NCI-H2107 (cell line): ENCODE measurements at regions not wholly inside any gene's neighbourhood (a gene's known extent, or its start where the extent isn't known, plus 50 kb on each side); places are given as distances from the start of the nearest gene placed in this dataset.
"Not testable (repeated sequence)": the region's sequence is repeated elsewhere in the genome, so short reads cannot be mapped to it uniquely, and the experiment has no call there.

Experiments used
- DNase-seq: peaks from one replicate; lab custom pipeline; 2025; lab: John Stamatoyannopoulos, UW

DNA sequence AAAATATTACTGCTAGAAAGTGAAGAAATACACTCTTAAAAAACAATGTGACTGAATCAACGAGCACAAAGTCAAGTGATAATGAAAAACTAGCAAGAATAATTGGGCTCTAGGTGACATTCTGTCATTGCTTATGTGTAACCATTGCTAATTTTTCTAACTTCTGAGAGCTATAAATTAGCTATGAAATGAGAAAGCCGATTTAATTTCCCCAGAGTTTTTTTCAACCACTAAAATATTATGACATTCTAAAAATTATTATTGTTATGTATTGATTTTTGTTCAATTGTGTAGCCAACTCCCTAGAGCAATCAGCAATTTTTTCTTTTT is 458.6 kb upstream of the ATXN8OS start:
- DNase-seq, result no peak

DNA sequence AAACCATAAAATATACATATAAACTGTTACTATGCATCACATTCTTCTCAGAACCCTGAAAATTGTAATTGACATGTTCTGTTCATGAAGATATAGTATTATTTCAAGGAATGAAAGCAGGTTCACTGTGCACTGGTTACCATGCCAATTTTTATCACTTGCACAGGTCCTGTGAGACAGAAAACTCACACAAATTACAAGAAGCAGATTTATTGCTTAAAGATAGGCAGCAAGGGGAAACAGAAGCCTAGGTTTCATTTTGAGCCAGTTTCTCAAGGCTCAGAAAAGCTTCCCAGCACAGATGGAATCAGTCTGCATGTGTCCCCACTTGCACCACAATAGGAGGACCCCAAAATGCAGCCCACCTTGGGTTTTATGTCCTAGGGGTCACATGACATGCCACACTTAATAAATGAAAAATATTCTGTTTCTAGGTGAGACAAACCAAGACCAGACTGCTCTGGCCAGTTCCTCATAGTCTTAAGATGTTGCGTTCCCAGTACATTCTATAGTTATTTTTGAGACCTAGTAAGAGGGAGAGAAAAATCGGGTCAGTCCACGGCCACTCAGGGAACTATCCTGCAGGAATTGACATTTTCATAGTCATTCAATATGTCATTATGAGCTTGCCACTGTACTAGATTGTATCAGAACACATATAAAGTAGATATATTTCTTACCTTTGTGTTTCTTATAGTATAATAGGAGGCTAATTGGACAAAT is 459.1 kb upstream of the ATXN8OS start:
- no peak for DNase-seq

DNA sequence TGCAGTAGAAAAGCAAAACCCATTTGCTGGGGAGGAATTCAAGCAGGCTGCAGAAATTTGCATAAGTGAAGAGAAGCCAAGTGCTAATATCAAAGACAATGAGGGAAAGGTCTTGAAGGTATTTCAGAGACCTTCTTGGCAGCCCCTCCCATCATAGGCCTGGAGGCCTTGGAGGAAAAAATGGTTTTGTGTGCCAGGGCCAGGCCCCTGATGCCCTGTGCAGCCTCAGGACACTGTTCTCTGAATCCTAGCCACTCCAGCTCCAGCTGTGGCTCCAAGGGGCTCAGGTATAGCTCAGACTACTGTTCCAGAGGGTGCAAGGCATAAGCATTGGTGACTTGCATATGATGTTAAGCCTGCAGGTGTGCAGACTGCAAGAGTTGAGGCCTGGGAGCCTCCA is 463.2 kb upstream of the ATXN8OS start:
- DNase-seq, result no peak

DNA sequence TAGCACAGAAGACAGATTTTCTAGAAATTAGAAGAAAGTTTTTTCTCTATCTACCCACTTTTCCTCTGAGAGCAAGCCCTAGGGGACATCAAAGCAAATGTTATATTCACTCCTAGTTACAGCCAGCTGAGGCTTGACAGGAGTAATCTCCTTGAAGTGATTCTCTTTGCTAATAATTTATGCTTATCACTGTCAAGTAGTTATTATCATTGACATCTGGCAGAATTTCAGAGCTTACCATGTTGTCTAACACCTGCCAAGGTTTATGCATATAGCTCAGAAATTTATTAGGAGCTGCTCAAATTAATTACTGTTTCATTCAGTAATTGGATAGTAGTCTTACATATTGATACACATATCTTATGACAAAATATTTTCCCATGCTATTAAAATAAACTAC is 465.9 kb upstream of the ATXN8OS start:
- no peak for DNase-seq

DNA sequence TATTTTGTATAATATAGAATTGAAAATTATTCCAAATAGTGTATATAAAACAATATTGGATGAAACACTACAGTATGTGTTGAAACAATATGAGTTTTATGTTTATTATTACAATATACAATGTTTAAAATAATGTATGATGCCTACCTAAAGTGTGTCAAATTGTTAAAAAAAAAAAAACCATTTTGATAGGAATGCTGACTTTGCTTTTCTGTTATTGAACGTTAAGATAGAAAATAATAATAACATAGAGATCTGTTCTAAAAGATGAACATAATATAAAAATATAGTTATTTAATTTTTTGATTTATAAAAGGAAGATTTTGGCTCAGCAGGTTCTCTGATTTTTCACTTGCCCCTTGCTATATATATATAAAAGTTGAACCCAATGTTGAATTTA is 474.6 kb upstream of the ATXN8OS start:
- no peak for DNase-seq

DNA sequence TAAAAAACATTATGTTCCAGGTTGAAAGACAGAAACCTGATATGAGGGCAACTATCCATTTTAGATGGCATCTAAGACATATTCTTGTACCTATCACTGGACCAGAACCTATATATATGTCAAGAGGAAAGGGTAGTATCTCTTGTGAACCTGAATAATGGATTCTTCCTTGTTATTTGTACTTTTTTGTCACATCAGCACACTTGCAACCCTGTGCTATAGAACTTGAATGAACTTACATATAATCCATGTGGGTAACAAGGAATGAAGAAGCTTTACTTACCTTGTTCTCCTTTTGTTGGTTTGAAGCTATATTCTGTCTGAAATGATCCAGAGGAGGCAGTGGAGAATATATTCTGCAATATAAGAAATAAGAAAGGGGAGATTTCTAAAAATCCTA is 483.7 kb upstream of the ATXN8OS start:
- DNase-seq, result no peak

DNA sequence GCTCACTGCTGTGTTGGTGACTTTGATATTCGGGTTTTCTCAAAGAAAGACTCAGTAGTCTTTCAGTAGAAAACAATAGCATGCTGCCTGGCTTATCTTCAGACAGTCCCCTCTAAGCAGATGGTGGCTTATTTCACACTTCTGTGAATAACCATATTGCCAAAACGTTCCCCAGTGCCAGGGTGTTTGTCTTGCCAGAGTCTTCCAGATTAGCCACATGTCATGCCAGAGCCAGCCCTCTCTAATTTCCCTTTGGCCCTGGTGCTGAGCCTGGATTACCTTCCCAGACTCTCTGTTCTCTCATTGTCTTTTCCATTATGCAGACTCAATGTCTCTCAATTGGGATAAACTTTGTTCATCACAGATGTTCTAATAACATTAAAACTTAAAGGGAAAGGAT is 488.0 kb upstream of the ATXN8OS start:
- DNase-seq, result no peak

DNA sequence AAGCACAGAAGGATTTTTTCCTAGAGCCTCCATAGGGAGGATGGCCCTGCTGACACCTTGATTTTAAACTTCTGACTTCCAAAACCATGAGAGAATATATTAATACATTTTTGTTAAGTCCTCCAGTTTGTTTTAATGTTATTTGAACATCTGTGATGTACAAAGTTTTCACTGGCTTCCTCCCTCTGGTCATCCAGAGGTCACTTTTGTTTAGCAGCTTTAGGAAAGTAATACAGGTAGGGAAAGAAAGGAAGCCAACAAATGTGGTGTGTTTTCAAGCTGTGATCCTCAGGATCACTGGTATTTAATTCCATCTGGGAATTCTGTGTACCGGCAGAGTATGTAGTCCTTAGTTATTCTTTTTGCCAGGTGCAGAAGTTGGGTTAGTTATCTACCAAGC is 488.8 kb upstream of the ATXN8OS start:
- DNase-seq, result no peak

DNA sequence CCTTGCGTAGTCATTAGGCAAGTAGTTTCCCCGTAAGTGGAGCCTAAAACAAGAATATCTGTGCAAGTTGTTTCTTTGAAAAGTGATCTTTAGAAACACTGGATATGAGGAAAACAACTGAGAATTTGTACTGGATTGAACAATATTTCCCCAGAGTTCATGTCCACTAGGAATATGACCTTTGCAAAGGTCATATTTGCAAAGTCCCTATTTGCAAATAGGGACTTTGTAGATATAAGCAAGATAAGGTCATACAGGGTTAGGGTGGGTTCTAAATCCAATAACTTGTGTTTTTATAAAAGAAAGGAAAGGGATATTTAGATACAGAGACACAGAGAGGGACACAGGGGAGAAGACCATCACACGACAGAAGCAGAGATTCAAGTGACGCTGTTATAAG is 489.2 kb upstream of the ATXN8OS start:
- no peak for DNase-seq

DNA sequence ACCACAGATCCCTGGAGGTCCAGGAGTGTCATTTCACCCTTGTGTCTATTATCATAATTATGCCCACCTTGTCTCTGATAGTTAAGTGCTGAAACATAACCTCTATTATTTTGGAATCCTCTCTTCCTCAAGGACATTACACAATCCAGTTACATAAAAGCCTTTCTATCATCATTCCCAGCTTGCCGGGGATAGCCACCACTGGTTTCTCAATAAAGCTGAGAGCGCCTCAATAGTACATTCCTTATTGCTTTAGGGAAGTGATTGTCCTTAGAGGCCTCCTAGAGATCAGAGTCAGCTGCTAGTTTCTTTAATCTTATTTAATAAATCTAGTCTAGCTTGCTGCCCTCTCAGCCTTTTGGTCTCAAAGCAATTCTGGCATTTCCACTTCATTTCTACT is 490.0 kb upstream of the ATXN8OS start:
- DNase-seq, result no peak

DNA sequence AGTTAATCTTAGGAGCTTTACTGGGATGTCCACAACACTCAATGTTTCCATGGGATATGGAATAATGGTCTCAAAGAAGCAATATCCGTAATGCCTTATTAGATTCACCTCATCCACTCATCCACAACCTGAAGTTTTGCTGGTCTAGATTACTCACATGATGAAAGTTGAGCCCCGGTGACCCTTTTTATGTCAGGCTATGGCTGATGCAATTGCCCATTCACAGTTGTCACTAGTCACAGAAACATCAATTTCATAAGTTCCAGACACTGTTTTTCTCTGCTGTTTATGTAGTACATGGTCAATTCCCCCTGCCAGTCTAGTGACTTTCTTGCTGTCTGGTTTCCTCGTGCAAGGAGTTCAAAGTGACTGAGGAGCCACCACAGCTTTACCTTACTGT is 491.2 kb upstream of the ATXN8OS start:
- DNase-seq, result no peak

DNA sequence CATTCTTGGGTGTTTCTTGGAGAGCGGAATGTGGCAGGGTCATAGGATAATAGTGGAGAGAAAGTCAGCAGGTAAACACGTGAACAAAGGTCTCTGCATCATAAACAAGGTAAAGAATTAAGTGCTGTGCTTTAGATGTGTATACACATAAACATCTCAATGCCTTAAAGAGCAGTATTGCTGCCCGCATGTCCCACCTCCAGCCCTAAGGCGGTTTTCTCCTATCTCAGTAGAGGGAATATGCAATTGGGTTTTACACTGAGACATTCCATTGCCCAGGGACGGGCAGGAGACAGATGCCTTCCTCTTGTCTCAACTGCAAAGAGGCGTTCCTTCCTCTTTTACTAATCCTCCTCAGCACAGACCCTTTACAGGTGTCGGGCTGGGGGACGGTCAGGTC is 492.6 kb upstream of the ATXN8OS start:
- DNase-seq, result not testable (repeated sequence)

DNA sequence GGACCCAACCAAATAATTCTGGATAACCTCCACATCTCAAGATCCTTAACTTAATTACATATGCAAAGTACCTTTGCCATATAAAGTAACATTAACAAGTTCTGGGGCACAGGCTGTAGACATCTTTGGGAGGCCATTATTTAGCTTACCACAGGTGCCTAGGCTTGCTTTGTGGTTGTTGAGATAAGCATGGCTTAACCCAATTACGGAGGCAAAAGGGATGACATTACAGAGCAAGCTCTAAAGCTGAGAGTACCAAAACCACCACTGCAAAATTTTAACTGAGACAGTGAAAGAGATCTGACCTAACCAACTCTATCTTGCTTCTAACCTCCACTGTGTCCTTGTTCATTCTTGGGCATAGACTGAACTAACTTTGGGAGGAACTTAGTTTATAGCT is 502.9 kb upstream of the ATXN8OS start:
- no peak for DNase-seq

DNA sequence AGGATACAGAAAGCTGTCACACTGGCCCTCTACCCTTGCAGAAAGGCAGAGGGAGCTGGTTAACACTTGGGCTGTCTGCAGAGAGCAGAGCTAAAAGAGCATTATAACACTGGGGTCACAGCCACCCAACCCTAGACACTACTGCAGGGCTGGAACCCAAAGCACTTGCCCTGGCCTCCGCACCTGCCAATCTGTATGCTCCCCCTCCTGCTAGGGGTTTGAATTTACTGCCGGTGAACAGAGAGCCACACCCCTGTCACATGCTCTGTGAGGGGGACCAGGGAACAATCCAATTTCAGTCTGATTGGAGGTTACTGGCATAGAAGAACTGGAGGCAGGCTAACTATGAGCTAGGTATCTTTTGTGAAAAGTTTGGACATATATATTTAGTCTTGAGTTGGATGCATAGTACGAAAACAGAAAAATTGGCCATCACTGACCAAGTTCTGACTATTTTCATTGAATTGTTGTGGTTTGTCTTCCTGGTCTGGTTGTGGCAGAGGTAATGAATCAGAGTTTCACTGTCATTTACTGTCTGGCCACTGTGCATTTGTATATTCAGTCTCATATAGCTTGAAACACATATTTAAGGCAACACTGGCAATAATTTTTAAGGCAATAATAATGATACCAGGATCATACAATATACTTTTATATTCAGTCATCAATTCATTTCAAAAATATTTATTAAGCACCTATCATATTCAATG is 504.3 kb upstream of the ATXN8OS start:
- DNase-seq, result no peak

DNA sequence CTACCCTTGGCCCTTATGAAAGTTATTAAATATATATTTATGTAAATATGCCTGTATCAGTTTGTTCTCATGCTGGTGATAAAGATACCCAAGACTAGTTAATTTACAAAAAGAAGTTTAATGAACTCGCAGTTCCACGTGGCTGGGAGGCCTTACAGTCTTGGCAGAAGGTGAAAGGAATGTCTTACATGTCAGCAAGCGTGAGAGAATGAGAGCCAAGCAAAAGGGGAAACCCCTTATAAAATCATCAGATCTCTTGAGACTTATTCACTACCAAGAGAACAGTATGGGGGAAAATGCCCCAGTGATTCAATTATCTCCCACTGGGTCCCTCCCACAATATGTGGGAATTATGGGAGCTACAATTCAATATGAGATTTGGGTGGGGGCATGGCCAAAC is 506.0 kb upstream of the ATXN8OS start:
- DNase-seq, result no peak

DNA sequence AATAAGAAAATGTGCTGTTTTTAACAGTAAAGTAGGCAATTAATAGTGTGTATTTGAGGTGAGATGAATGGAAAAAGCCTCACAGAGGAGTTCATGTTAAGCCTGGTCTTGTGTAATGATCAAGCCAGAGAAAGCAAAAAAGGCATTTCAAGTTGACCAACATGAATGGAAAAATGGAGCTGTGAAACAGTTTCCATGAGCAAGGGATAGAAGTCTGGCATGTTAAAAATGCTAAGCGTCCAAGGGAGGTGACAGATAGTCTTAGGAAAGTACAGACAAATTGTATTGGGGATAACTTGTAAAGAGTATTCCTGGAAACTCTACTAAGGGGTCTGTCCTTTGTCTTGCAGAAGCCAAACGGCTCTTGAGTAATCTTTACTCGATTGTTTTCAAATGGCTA is 506.8 kb upstream of the ATXN8OS start:
- no peak for DNase-seq

DNA sequence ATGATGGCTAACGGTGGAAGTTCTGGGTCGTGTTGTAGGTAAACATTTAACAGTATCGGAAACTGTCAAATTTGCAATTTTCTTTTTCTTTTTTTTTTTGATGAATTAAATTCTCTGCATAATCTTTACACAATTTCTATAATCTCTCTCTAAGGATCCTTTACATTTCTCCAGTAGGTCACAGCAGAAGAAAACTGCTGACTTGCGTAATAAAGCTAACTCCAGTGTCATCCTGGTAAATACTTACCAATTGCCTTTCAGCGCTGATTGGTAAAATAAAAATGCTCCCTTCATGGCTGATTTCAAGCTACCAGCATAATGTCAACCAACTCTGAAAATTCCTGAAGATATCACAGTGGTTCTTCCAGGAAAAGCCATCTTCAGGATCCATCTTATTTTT is 510.5 kb upstream of the ATXN8OS start:
- no peak for DNase-seq

DNA sequence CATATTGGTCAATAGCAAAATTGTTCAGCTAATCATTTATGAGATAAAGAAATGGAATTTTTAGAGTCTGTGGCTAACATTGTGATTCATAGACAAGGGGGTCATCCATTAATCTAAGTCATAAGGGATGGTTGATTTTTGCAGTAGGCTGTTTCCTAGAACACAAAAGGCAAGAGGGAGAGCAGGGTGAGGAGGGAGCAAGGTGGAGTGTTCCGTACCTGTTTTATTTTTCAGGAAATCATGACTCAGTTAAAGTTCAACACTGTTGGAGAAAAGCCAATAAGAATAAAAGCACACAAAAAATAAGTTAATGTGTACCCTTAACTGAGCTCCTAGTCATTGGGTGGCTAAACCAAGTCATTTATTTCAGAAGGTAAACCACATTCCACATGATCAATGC is 512.4 kb upstream of the ATXN8OS start:
- no peak for DNase-seq

DNA sequence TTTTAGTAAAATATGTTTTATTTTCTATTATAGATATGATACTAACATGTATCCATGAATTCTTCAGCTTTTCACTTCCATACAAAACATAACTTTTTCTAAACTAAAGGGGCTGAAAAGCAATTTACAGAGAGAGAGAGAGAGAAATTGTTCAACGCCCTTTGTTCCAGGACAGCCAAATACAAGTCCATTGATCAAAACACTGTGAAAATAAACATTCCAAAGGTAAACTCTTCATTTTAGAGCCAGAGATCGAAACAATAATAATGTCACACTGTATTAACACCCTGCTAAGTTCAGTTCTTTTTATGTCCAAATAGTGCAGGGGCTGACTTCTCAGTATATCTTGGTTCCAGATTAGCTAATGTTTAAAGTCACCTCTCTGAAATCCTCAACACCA is 516.2 kb upstream of the ATXN8OS start:
- DNase-seq, result no peak

DNA sequence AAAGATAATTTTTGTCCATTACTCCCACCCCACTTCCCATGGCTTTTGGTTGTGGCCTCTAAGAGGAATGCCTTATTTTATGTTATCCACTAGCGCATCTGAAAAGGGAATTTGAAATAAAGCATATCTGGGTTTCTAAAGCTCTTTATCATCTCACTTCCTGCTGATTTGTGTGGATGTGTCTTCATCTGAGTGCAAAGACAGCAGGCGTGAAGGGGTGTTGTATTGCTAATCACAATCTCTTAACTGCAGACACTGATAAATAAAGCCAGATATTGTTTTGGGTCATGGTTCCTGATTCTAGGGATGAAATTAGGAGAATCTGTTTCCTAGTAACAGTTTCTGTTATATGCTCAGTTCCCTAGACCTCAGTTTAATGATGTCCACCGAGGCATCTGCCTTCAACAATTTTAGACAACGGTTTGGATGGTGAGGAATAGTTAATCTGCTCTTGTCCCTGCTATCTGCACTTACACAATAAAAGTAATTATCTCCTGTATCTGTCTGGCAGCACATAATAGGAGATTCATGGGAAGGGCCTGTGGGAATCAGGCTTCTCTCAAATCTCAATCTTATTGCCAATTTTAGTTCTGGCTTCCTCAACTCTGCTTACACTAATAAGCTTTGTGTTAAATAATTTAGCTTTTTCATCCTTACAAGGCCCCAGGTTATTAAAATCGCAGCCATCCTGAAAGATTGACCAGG is 517.9 kb upstream of the ATXN8OS start:
- no peak for DNase-seq

DNA sequence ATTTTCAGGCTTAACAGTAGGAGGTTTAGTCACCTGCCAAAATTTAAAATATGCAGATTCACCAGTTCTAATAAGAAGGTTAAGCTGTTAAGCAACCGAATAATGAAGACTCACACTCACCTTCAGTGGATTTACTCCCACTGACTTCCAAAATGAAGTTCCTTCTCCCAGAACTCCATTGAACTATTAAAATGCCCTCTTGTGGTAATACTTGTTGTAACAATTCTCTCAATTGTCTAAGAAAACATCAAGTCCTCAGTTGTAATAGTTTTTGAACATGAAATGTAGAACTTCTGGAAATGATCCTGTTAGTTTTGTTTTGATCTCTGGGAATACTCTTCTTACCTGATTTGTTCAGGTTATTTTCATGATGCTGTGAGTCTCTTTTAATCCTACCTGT is 522.0 kb upstream of the ATXN8OS start:
- DNase-seq, result no peak

DNA sequence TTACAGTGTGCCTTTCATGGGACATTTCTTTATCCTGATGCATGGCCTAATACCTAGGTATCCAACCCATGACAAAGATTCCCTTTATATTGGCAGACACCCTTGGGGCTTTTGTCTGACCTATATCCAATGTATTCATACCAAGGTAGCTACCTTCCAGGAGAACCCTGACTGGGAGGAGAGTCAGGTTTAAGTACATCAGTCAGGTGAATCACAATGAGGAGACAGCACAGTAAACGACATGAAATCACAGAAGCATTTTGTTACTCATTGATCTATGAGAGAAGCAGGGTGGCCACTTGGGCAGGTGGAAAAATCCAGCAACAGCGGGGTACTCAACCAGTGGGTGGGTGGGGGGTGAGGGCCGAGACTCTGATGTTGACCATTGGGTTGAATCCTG is 527.4 kb upstream of the ATXN8OS start:
- DNase-seq, result no peak

DNA sequence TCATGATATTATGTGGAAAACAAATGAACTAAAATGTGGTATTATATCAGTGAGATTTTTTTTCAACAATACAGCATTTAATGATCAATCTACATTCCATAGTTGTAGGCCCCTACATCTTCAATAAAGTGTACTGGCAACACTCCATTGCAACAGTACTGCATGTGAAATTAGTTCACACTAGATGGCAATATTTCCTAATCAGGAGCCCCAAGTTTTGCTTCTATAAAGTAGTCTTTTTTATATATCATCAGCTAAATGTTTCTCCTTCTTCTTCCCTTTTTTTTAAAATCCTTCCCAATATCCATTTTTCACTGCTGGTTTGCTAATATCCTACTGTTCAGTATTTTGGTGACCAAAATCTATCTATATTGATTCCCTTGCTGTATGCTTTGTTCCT is 528.3 kb upstream of the ATXN8OS start:
- DNase-seq, result no peak
